ENCODE measurements at regions not wholly inside any gene's neighbourhood (a gene's known extent, or its start where the extent isn't known, plus 50 kb on each side); places are given as distances from the start of the nearest gene placed in this dataset.

- no peak for DNase-seq (ENCODE audit: low read depth, low spot score)
- in situ Hi-C loops (cut with HindIII; ENCODE audit: low sequenced_read_pairs), result no loop called here
- H3K4me3 ChIP-seq (ENCODE audit: low read depth, low read length), result no peak overlapping the region
- no peak for TF ChIP-seq CTCF (IDR thresholded peaks at IDR 0.05; ENCODE audit: low read depth, low read length)
These were observed 470.1 kb upstream of the NRP1 start for GRCh38 chr10:33804584-33804983.

- no peak for TF ChIP-seq CTCF (IDR thresholded peaks at IDR 0.05; ENCODE audit: low read depth, low read length)
- H3K4me3 ChIP-seq (ENCODE audit: low read depth, low read length), result no peak overlapping the region
- peak; percentile 48 for DNase-seq (ENCODE audit: low read depth, low spot score)
- in situ Hi-C loops (cut with HindIII; ENCODE audit: low sequenced_read_pairs), result no loop called here
These were observed 468.8 kb upstream of the NRP1 start for GRCh38 chr10:33803248-33803647.

DNA sequence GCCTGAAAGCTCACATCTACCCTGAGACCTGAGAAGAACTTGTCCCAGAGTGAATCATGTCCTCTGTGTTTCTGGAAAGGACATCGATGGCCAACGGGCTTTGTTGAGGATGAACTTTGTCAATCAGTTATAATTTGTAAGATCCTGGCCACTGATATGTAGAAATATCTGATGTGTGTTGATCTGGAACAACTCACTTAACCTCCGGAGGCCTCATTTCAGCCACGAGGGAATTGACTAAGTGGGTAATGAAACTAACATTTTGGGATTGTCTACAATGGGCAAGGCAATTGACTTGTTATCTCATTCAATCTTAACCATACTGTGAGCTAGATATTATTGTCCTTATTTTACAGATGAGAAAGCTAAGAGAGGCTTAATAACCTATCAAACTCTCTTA lies 468.1 kb upstream of the NRP1 start:
- TF ChIP-seq CTCF (IDR thresholded peaks at IDR 0.05; ENCODE audit: low read depth, low read length), result no peak
- in situ Hi-C loops (cut with HindIII; ENCODE audit: low sequenced_read_pairs), result no loop called here
- no peak overlapping the region for H3K4me3 ChIP-seq (ENCODE audit: low read depth, low read length)
- DNase-seq (ENCODE audit: low read depth, low spot score), result no peak

DNA sequence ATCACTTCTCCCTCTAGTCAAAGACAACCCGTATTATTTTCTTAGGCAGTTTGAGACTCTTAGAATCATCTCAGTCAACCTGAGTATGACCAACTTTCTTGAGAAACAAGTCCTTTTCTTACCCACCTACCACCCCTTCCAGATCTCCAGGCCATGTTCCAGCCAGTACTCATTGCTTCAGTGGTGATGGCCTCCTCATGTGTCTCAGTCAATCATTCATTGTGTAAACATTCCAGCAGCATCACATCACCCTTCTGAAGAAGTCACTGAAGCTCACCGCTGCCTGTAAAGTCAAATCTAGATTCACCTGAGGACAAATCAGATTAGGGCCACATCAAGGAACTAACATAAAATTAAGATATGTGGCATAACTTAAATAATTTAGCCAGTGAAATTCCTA lies 467.2 kb upstream of the NRP1 start:
- TF ChIP-seq CTCF (IDR thresholded peaks at IDR 0.05; ENCODE audit: low read depth, low read length), result no peak
- H3K4me3 ChIP-seq (ENCODE audit: low read depth, low read length), result no peak overlapping the region
- DNase-seq (ENCODE audit: low read depth, low spot score), result peak; percentile 29
- in situ Hi-C loops (cut with HindIII; ENCODE audit: low sequenced_read_pairs), result no loop called here

DNA sequence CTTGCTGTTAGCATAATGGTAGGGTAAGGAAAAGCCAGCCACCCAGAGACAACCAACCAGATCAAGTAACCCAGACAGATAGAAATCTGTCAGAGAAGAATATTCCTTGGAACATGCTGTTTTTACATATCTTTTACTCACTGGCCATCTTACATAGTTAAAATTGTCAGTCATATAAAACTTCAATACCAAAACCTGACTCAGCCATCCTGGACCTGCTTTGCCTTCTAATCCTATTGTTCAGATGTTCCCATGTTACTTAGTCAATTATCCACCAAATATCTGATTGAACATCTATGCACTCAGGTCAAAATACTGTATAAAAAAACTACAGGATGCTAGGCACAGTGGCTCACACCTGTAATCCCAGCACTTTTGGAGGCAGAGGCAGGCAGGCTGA lies 466.5 kb upstream of the NRP1 start:
- no peak for TF ChIP-seq CTCF (IDR thresholded peaks at IDR 0.05; ENCODE audit: low read depth, low read length)
- no peak overlapping the region for H3K4me3 ChIP-seq (ENCODE audit: low read depth, low read length)
- no peak for DNase-seq (ENCODE audit: low read depth, low spot score)
- in situ Hi-C loops (cut with HindIII; ENCODE audit: low sequenced_read_pairs), result no loop called here

GRCh38 chr10:33800545-33800944 lies 466.1 kb upstream of the NRP1 start:
- no peak for TF ChIP-seq CTCF (IDR thresholded peaks at IDR 0.05; ENCODE audit: low read depth, low read length)
- in situ Hi-C loops (cut with HindIII; ENCODE audit: low sequenced_read_pairs), result no loop called here
- no peak overlapping the region for H3K4me3 ChIP-seq (ENCODE audit: low read depth, low read length)
- DNase-seq (ENCODE audit: low read depth, low spot score), result no peak

DNA sequence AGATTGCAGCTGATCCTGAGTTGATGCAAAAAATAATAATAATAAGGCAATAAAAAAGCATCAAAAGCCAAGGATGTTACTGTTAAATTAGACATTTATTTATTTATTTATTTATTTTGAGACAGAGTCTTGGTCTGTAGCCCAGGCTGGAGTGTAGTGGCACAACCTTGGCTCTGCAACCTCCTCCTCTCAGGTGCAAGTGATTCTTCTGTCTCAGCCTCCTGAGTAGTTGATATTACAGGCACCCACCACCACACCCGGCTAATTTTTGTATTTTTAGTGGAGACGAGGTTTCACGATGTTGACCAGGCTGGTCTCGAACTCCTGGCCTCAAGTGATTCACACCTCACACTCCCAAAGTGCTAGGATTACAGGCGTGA lies 465.5 kb upstream of the NRP1 start:
- TF ChIP-seq CTCF (IDR thresholded peaks at IDR 0.05; ENCODE audit: low read depth, low read length), result no peak
- no peak for DNase-seq (ENCODE audit: low read depth, low spot score)
- in situ Hi-C loops (cut with HindIII; ENCODE audit: low sequenced_read_pairs), result no loop called here
- H3K4me3 ChIP-seq (ENCODE audit: low read depth, low read length), result no peak overlapping the region

All from astrocyte of the spinal cord (primary cell).